DOHH2 (cell line): ENCODE measurements at regions not wholly inside any gene's neighbourhood (a gene's known extent, or its start where the extent isn't known, plus 50 kb on each side); places are given as distances from the start of the nearest gene placed in this dataset.

Source experiments
- EZH2phosphoT487 ChIP-seq: fragments of 200-600 bp; sonication (generic); IDR thresholded peaks from 2 replicates; pipeline ENCODE4 v1.6.1; 2017; ENCODE audit warnings: borderline replicate concordance, mild to moderate bottlenecking, antibody characterized with exemption, low read length, moderate library complexity, mixed read lengths
- TF ChIP-seq, protein P1 (sequence below): fragments of 200-600 bp; sonication (generic); IDR thresholded peaks from one replicate; pipeline ENCODE4 v1.5.1; 2014; ENCODE audit warnings: antibody characterized with exemption, mild to moderate bottlenecking, low read depth, low read length; ENCODE audit not compliant: poor library complexity, severe bottlenecking

DNA sequence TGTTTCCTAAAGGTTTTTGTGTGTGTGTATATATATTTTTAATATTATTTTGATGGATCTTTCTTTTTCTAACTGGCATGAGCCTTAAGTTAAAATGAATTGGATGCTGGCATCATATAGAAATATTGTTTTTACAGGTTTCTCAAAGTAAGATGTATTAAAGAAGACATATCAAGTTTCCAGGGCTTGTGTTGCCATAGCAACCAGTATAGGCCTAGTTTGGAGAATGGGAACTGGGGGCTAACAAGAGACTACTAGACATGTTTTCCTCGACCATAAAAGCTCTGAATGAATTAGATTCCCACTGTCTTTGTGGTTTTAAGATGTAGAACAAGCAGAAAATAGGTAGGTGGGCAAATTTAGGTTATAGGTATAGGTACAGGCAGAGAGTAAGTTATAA is 771.4 kb downstream of the TUSC7 start:
- TF ChIP-seq, protein P1, sequence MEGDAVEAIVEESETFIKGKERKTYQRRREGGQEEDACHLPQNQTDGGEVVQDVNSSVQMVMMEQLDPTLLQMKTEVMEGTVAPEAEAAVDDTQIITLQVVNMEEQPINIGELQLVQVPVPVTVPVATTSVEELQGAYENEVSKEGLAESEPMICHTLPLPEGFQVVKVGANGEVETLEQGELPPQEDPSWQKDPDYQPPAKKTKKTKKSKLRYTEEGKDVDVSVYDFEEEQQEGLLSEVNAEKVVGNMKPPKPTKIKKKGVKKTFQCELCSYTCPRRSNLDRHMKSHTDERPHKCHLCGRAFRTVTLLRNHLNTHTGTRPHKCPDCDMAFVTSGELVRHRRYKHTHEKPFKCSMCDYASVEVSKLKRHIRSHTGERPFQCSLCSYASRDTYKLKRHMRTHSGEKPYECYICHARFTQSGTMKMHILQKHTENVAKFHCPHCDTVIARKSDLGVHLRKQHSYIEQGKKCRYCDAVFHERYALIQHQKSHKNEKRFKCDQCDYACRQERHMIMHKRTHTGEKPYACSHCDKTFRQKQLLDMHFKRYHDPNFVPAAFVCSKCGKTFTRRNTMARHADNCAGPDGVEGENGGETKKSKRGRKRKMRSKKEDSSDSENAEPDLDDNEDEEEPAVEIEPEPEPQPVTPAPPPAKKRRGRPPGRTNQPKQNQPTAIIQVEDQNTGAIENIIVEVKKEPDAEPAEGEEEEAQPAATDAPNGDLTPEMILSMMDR, result no peak
- no peak for TF ChIP-seq EZH2phosphoT487
